HG03045 (cell line): ENCODE measurements at regions not wholly inside any gene's neighbourhood (a gene's known extent, or its start where the extent isn't known, plus 50 kb on each side); places are given as distances from the start of the nearest gene placed in this dataset.
"Not testable (repeated sequence)": the region's sequence is repeated elsewhere in the genome, so short reads cannot be mapped to it uniquely, and the experiment has no call there.

Experiments
- ATAC-seq: cut with Tn5 transposase; IDR thresholded peaks from one replicate; pipeline ENCODE4 v1.9.1; 2021; ENCODE audit warnings: mild to moderate bottlenecking, moderate library complexity; ENCODE audit not compliant: unreplicated experiment

- not testable (repeated sequence) for ATAC-seq
Observed at GRCh38 chr2:125353542-125353941, 1302.4 kb upstream of the GYPC start.

GRCh38 chr2:125364192-125364983 lies 1291.6 kb upstream of the GYPC start:
- ATAC-seq = no peak

GRCh38 chr2:125364984-125365265 lies 1291.0 kb upstream of the GYPC start:
- ATAC-seq = no peak

GRCh38 chr2:125371867-125372266 lies 1284.1 kb upstream of the GYPC start:
- no peak for ATAC-seq

- ATAC-seq = no peak
Observed at GRCh38 chr2:125373293-125373692, 1282.7 kb upstream of the GYPC start.

GRCh38 chr2:125386074-125386473 lies 1269.9 kb upstream of the GYPC start:
- no peak for ATAC-seq

GRCh38 chr2:125397535-125398251 lies 1258.3 kb upstream of the GYPC start:
- ATAC-seq = peak; percentile 94

- peak; percentile 35 for ATAC-seq
Observed at GRCh38 chr2:125398738-125399524, 1257.0 kb upstream of the GYPC start.

GRCh38 chr2:125405816-125406215 lies 1250.1 kb upstream of the GYPC start:
- ATAC-seq = no peak

GRCh38 chr2:125408874-125409538 lies 1247.0 kb upstream of the GYPC start:
- ATAC-seq = no peak

- ATAC-seq = no peak
Observed at GRCh38 chr2:125418483-125418882, 1237.5 kb upstream of the GYPC start.

- ATAC-seq = not testable (repeated sequence)
Observed at GRCh38 chr2:125422198-125422770, 1233.7 kb upstream of the GYPC start.

- no peak for ATAC-seq
Observed at GRCh38 chr2:125424266-125424785, 1231.6 kb upstream of the GYPC start.

- ATAC-seq = no peak
Observed at GRCh38 chr2:125427721-125428315, 1228.1 kb upstream of the GYPC start.

- ATAC-seq = no peak
Observed at GRCh38 chr2:125444106-125444505, 1211.9 kb upstream of the GYPC start.

GRCh38 chr2:125445495-125445894 lies 1210.5 kb upstream of the GYPC start:
- no peak for ATAC-seq

GRCh38 chr2:125450092-125450491 lies 1205.9 kb upstream of the GYPC start:
- no peak for ATAC-seq

GRCh38 chr2:125455110-125455509 lies 1200.8 kb upstream of the GYPC start:
- ATAC-seq = no peak

GRCh38 chr2:125456693-125457363 lies 1199.1 kb upstream of the GYPC start:
- no peak for ATAC-seq

- peak; percentile 56 for ATAC-seq
Observed at GRCh38 chr2:125471963-125472362, 1184.0 kb upstream of the GYPC start.
